HepG2 (cell line): ENCODE measurements at regions not wholly inside any gene's neighbourhood (a gene's known extent, or its start where the extent isn't known, plus 50 kb on each side); places are given as distances from the start of the nearest gene placed in this dataset.

Experiments
- ATAC-seq: fragments of 200-7000 bp; cut with Tn5 transposase; 3 replicates; pipeline ENCODE4 v1.9.1; 2020; ENCODE audit warnings: mild to moderate bottlenecking, moderate library complexity
- BruUV-seq: library from RNA; stranded (reverse); fragments of 400-500 nt; replicated peaks from 2 replicates; lab custom pipeline; 2021; lab: Mats Ljungman, UMichigan
- CTCF ChIA-PET: fragments of 300-600 bp; formaldehyde crosslinking; extraction: SDS; loops from one replicate; lab custom pipeline; 2021; ENCODE audit warnings: low total read pairs, inconsistent platforms, low intra/inter-chr PET ratio; lab: Yijun Ruan, JAX
- POLR2A ChIA-PET: fragments of 350-600 bp; sonication (Branson Sonifier 250); formaldehyde crosslinking; loops from one replicate; lab custom pipeline; 2020; ENCODE audit warnings: antibody characterized with exemption, inconsistent platforms; lab: Yijun Ruan, JAX
- DNase-seq: peaks from one replicate; pipeline ENCODE4 v3.0.0-alpha.2; 2015; ENCODE audit warnings: low spot score
- FAIRE-seq: peaks from 3 replicates; lab custom pipeline; 2011; peaks lifted over from hg19 to GRCh38; lab: Jason Lieb, UNC
- H2AFZ ChIP-seq: one replicate; pipeline ENCODE4 v1.6.1; 2011; ENCODE audit warnings: low read length, inconsistent platforms
- H3K27ac ChIP-seq: fragments of 300-600 bp; 3 replicates; pipeline ENCODE4 v1.8.0; 2011; ENCODE audit warnings: mixed run types, mild to moderate bottlenecking, mixed read lengths, low read length, inconsistent platforms; ENCODE audit not compliant: insufficient read depth; ENCODE audit errors: extremely low read length
- H3K27me3 ChIP-seq, 2 experiments: fragments of 200-600 bp in 1 of 2; 2 replicates in 1 of 2; 3 replicates in 1 of 2; pipeline versions ENCODE4 v1.6.0 to v1.8.0; 2011; ENCODE audit warnings: low read length in 2 of 2, mild to moderate bottlenecking in 2 of 2, moderate library complexity in 2 of 2, inconsistent platforms in 1 of 2; ENCODE audit not compliant: insufficient read depth in 2 of 2, control insufficient read depth in 1 of 2
- H3K36me3 ChIP-seq, 2 experiments: fragments of 200-600 bp in 1 of 2; replicated peaks in 1 of 2; 2 replicates in 1 of 2; 3 replicates in 1 of 2; pipeline versions ENCODE4 v1.5.1 to v1.8.0; 2011; ENCODE audit warnings: low read length in 2 of 2, inconsistent platforms in 1 of 2; ENCODE audit not compliant: insufficient read depth in 2 of 2, control insufficient read depth in 1 of 2
- H3K4me1 ChIP-seq: 2 replicates; pipeline ENCODE4 v1.5.1; 2012; ENCODE audit warnings: low read length, inconsistent platforms; ENCODE audit not compliant: insufficient read depth
- H3K4me2 ChIP-seq: 2 replicates; pipeline ENCODE4 v1.6.0; 2011; ENCODE audit warnings: low read depth, low read length, inconsistent platforms
- H3K4me3 ChIP-seq, 3 experiments: fragments of 200-600 bp in 1 of 3; sonication (generic), shearing (Covaris generic) in 1 of 3; replicated peaks in 1 of 3; 2 replicates each; pipeline ENCODE4 v1.5.1; 2011 to 2016; ENCODE audit warnings: low read length in 3 of 3, inconsistent platforms in 2 of 3, low read depth in 2 of 3, mild to moderate bottlenecking in 2 of 3, control low read depth in 1 of 3, mixed read lengths in 1 of 3; ENCODE audit not compliant: insufficient read depth in 1 of 3
- H3K79me2 ChIP-seq: one replicate; pipeline ENCODE4 v1.6.1; 2011; ENCODE audit warnings: low read length, inconsistent platforms; ENCODE audit not compliant: insufficient read depth
- H3K9ac ChIP-seq: 2 replicates; pipeline ENCODE4 v1.6.0; 2011; ENCODE audit warnings: mild to moderate bottlenecking, low read depth, low read length, inconsistent platforms; ENCODE audit not compliant: insufficient read depth
- H3K9me3 ChIP-seq: 2 replicates; pipeline ENCODE4 v1.5.1; 2012; ENCODE audit warnings: mild to moderate bottlenecking, low read length
- H4K20me1 ChIP-seq: 2 replicates; pipeline ENCODE4 v1.6.0; 2011; ENCODE audit warnings: inconsistent platforms, mild to moderate bottlenecking, low read length, moderate library complexity; ENCODE audit not compliant: insufficient read depth
- CENPX ChIP-seq: sonication (generic); formaldehyde crosslinking; IDR thresholded peaks from 2 replicates; pipeline ENCODE4 v1.9.0; 2021; ENCODE audit warnings: mild to moderate bottlenecking, missing genetic modification reagents, moderate library complexity
- NFE2L2 ChIP-seq: fragments of 150-350 bp; IDR thresholded peaks from 2 replicates; pipeline ENCODE4 v1.6.1; 2014; ENCODE audit warnings: low read length
- PPARG ChIP-seq: conservative IDR thresholded peaks from 2 replicates; pipeline ENCODE4 v1.6.1; 2016; ENCODE audit warnings: missing biosample characterization, missing genetic modification reagents
- RBM39 ChIP-seq: fragments of 200-400 bp; formaldehyde crosslinking; IDR thresholded peaks from one replicate; pipeline ENCODE4 v1.6.1; 2018; ENCODE audit warnings: antibody characterized with exemption, mild to moderate bottlenecking, low read depth, low read length; ENCODE audit not compliant: poor library complexity, severe bottlenecking
- RXRB ChIP-seq: IDR thresholded peaks from 2 replicates; pipeline ENCODE4 v1.6.1; 2016; ENCODE audit warnings: borderline replicate concordance, missing genetic modification reagents, missing compliant biosample characterization
- TEAD2 ChIP-seq: sonication (generic); formaldehyde crosslinking; IDR thresholded peaks from 2 replicates; pipeline ENCODE4 v1.9.0; 2021; ENCODE audit warnings: missing genetic modification reagents
- ZBTB7A ChIP-seq: sonication (generic); formaldehyde crosslinking; IDR thresholded peaks from 2 replicates; pipeline ENCODE4 v1.8.0; 2022; ENCODE audit warnings: mild to moderate bottlenecking, missing genetic modification reagents
- ZFP36L2 ChIP-seq: sonication (generic); formaldehyde crosslinking; IDR thresholded peaks from 2 replicates; pipeline ENCODE4 v1.4.0; 2020; ENCODE audit warnings: missing genetic modification reagents
- ZFYVE20 ChIP-seq: sonication (generic); formaldehyde crosslinking; IDR thresholded peaks from 2 replicates; pipeline ENCODE4 v1.8.0; 2023; ENCODE audit warnings: low read depth, mild to moderate bottlenecking, moderate library complexity, missing genetic modification reagents, borderline replicate concordance
- ZMAT3 ChIP-seq: sonication (generic); formaldehyde crosslinking; conservative IDR thresholded peaks from 2 replicates; pipeline ENCODE4 v1.7.0; 2021; ENCODE audit warnings: missing genetic modification reagents
- WGBS: methylation state at CpG from one replicate; pipeline ENCODE4 v1.1.6; 2017; ENCODE audit warnings: low lambda C conversion rate; 5-methylcytosine and 5-hydroxymethylcytosine counted together
- in situ Hi-C: cut with HindIII; loops from 2 replicates; pipeline ENCODE4 v1.10.0; 2017; ENCODE audit warnings: low pct_unique_long_range_greater_than_20kb; ENCODE audit not compliant: extremely low pct_ligation_motif_present
- intact Hi-C: fragments of 100-400 bp; cut with micrococcal nuclease; formaldehyde crosslinking; loops from one replicate; pipeline ENCODE4 v1.10.0; 2022; ENCODE audit not compliant: unreplicated experiment

DNA sequence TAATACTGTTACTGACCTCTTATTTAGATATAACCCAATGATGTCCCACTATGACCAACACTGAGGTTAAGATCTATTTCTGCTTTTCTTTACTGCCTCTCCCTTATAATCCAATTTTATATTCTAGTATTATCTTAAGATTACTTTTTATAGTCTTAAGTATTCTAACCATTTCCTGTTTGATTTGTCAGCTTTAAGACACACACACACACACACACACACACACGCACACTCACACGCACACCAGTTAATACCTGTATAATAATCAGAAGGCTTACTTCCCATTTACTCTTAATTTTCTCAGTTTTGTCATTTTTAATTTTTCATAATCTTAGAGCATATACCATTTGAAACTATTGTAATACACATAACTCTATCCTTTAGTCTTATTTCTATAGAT is 226.0 kb upstream of the C11orf87 start:
- H3K4me3 ChIP-seq: no peak overlapping the region
- no peak for DNase-seq
- no peaks in the 10 kb centered on the region; the same call in none of the 2 replicates for H3K9me3 ChIP-seq
- H2AFZ ChIP-seq: no peak overlapping the region
- no peak overlapping the region for H3K27ac ChIP-seq
- POLR2A ChIA-PET: no interaction called here
- no peak for FAIRE-seq
- no peak overlapping the region for H3K9ac ChIP-seq
- H3K79me2 ChIP-seq: no peaks in the 10 kb centered on the region
- no peaks in the 10 kb centered on the region for H3K36me3 ChIP-seq
- H3K4me1 ChIP-seq: no peaks in the 10 kb centered on the region
- ATAC-seq: no peak
- no TSS peak for BruUV-seq
- intact Hi-C loops: no loop called here
- H3K4me2 ChIP-seq: no peak overlapping the region
- WGBS: 5% methylated on average over 2 of the region's 2 CpGs
- CTCF ChIA-PET: no interaction called here
- H3K27me3 ChIP-seq: no peaks in the 10 kb centered on the region
- H4K20me1 ChIP-seq: no peaks in the 10 kb centered on the region
- in situ Hi-C loops: no loop called here
- TF ChIP-seq ZFYVE20 (CRISPR knock-in tag): no peak
- TF ChIP-seq TEAD2 (CRISPR knock-in tag): no peak
- TF ChIP-seq ZMAT3 (CRISPR knock-in tag): no peak
- TF ChIP-seq ZFP36L2 (CRISPR knock-in tag): no peak
- TF ChIP-seq PPARG (CRISPR knock-in tag): no peak
- no peak for TF ChIP-seq RXRB (CRISPR knock-in tag)
- TF ChIP-seq ZBTB7A (CRISPR knock-in tag): no peak
- no peak for TF ChIP-seq CENPX (CRISPR knock-in tag)

DNA sequence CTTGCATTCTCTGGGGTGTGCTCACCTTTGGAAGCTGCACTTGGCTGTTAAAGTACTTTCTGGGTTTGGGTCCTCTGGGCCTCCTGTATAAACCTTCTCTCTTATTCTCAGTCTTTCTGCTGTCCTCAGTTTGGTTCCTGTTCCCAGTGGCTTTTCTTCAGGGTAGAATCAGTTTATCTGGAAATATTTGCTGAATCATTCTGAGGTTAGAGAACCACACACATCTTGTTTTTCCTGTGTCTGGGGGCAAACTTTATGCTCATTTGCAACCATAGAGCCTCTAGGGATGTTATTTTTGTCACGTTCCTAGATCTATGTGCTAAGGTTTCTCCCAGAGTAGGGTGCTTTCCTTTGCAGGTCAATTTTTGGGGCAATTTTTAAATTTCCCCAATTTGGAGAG is 224.3 kb upstream of the C11orf87 start:
- TF ChIP-seq NFE2L2 (peak; percentile 28; the same call in 1 of the 2 replicates), RBM39 (no peak)
- no peak overlapping the region for H3K9ac ChIP-seq
- H3K27me3 ChIP-seq: no peaks in the 10 kb centered on the region
- intact Hi-C loops (no loop called here), in situ Hi-C loops (no loop called here)
- no peak for DNase-seq
- WGBS: 0% methylated on average over 1 of the region's 1 CpG
- BruUV-seq: no TSS peak
- H3K36me3 ChIP-seq: no peaks in the 10 kb centered on the region
- H2AFZ ChIP-seq: no peak overlapping the region
- no peaks in the 10 kb centered on the region for H3K4me1 ChIP-seq
- H4K20me1 ChIP-seq: no peaks in the 10 kb centered on the region
- ChIA-PET POLR2A (no interaction called here), CTCF (no interaction called here)
- no peak overlapping the region for H3K4me3 ChIP-seq
- no peak for FAIRE-seq
- H3K4me2 ChIP-seq: no peak overlapping the region
- H3K9me3 ChIP-seq: no peaks in the 10 kb centered on the region; the same call in 1 of the 2 replicates
- no peak overlapping the region for H3K27ac ChIP-seq
- H3K79me2 ChIP-seq: no peaks in the 10 kb centered on the region
- ATAC-seq: no peak
